BLaER1 (cell line): ENCODE measurements at regions not wholly inside any gene's neighbourhood (a gene's known extent, or its start where the extent isn't known, plus 50 kb on each side); places are given as distances from the start of the nearest gene placed in this dataset.

Experiments
- H3K27ac ChIP-seq: shearing (Covaris generic); formaldehyde crosslinking; 2 replicates; pipeline ENCODE4 v1.8.1; 2022
- H3K27me3 ChIP-seq: shearing (Covaris generic); formaldehyde crosslinking; 2 replicates; pipeline ENCODE4 v1.8.1; 2022
- H3K36me3 ChIP-seq: shearing (Covaris generic); formaldehyde crosslinking; 2 replicates; pipeline ENCODE4 v1.8.1; 2022
- H3K4me1 ChIP-seq: shearing (Covaris generic); formaldehyde crosslinking; 2 replicates; pipeline ENCODE4 v1.8.1; 2022
- H3K4me2 ChIP-seq: shearing (Covaris generic); formaldehyde crosslinking; 2 replicates; pipeline ENCODE4 v1.8.1; 2022
- H3K4me3 ChIP-seq: shearing (Covaris generic); formaldehyde crosslinking; 2 replicates; pipeline ENCODE4 v1.8.1; 2022
- H3K9ac ChIP-seq: shearing (Covaris generic); formaldehyde crosslinking; 2 replicates; pipeline ENCODE4 v1.8.1; 2022
- H3K9me3 ChIP-seq: shearing (Covaris generic); formaldehyde crosslinking; 2 replicates; pipeline ENCODE4 v1.8.1; 2022
- H4K20me1 ChIP-seq: shearing (Covaris generic); formaldehyde crosslinking; 2 replicates; pipeline ENCODE4 v1.8.1; 2022
- Cebpa-rat ChIP-seq: shearing (Covaris generic); IDR thresholded peaks from 2 replicates; pipeline ENCODE4 v1.8.1; 2022

- no peak for TF ChIP-seq Cebpa-rat
- Histone ChIP-seq H3K27ac (no peak overlapping the region), H3K4me3 (no peak overlapping the region), H3K4me2 (no peak overlapping the region), H3K9ac (no peak overlapping the region), H3K9me3 (no peaks in the 10 kb centered on the region), H3K27me3 (no peaks in the 10 kb centered on the region), H4K20me1 (no peaks in the 10 kb centered on the region), H3K36me3 (no peaks in the 10 kb centered on the region), H3K4me1 (peaks cover 11% of the 10 kb centered on the region)
These were observed 147.0 kb upstream of the KCNMB2 start for GRCh38 chr3:178389258-178389657.

GRCh38 chr3:178392511-178392926, 143.7 kb upstream of the KCNMB2 start:
- Histone ChIP-seq H3K4me1 (no peaks in the 10 kb centered on the region), H3K27me3 (no peaks in the 10 kb centered on the region), H4K20me1 (no peaks in the 10 kb centered on the region), H3K9ac (no peak overlapping the region), H3K36me3 (no peaks in the 10 kb centered on the region), H3K9me3 (no peaks in the 10 kb centered on the region), H3K4me2 (no peak overlapping the region), H3K4me3 (no peak overlapping the region), H3K27ac (no peak overlapping the region)
- TF ChIP-seq Cebpa-rat: no peak

GRCh38 chr3:178393146-178393545, 143.1 kb upstream of the KCNMB2 start:
- no peak overlapping the region for H3K9ac ChIP-seq
- H3K4me2 ChIP-seq: no peak overlapping the region
- H3K27ac ChIP-seq: no peak overlapping the region
- H3K4me1 ChIP-seq: no peaks in the 10 kb centered on the region
- no peaks in the 10 kb centered on the region for H3K27me3 ChIP-seq
- H3K9me3 ChIP-seq: no peaks in the 10 kb centered on the region
- no peaks in the 10 kb centered on the region for H3K36me3 ChIP-seq
- no peaks in the 10 kb centered on the region for H4K20me1 ChIP-seq
- no peak overlapping the region for H3K4me3 ChIP-seq
- no peak for TF ChIP-seq Cebpa-rat

GRCh38 chr3:178393824-178394223, 142.4 kb upstream of the KCNMB2 start:
- Histone ChIP-seq H3K9ac (no peak overlapping the region), H3K9me3 (no peaks in the 10 kb centered on the region), H3K4me3 (no peak overlapping the region), H4K20me1 (no peaks in the 10 kb centered on the region), H3K4me2 (no peak overlapping the region), H3K27me3 (no peaks in the 10 kb centered on the region), H3K36me3 (no peaks in the 10 kb centered on the region), H3K4me1 (no peaks in the 10 kb centered on the region), H3K27ac (no peak overlapping the region)
- no peak for TF ChIP-seq Cebpa-rat

- H3K27me3 ChIP-seq: no peaks in the 10 kb centered on the region
- H3K4me3 ChIP-seq: no peak overlapping the region
- no peaks in the 10 kb centered on the region for H4K20me1 ChIP-seq
- no peaks in the 10 kb centered on the region for H3K4me1 ChIP-seq
- H3K4me2 ChIP-seq: no peak overlapping the region
- no peak for TF ChIP-seq Cebpa-rat
- H3K36me3 ChIP-seq: no peaks in the 10 kb centered on the region
- H3K9ac ChIP-seq: no peak overlapping the region
- no peaks in the 10 kb centered on the region for H3K9me3 ChIP-seq
- no peak overlapping the region for H3K27ac ChIP-seq
These were observed 139.9 kb upstream of the KCNMB2 start for GRCh38 chr3:178396318-178396717.

- TF ChIP-seq Cebpa-rat: no peak
- Histone ChIP-seq H3K9ac (no peak overlapping the region), H3K4me1 (no peaks in the 10 kb centered on the region), H3K9me3 (no peaks in the 10 kb centered on the region), H3K36me3 (no peaks in the 10 kb centered on the region), H4K20me1 (no peaks in the 10 kb centered on the region), H3K4me2 (no peak overlapping the region), H3K27me3 (no peaks in the 10 kb centered on the region), H3K27ac (no peak overlapping the region), H3K4me3 (no peak overlapping the region)
These were observed 139.0 kb upstream of the KCNMB2 start for GRCh38 chr3:178397202-178397601.

- no peak overlapping the region for H3K4me2 ChIP-seq
- no peak for TF ChIP-seq Cebpa-rat
- no peaks in the 10 kb centered on the region for H3K36me3 ChIP-seq
- no peak overlapping the region for H3K4me3 ChIP-seq
- no peak overlapping the region for H3K27ac ChIP-seq
- no peaks in the 10 kb centered on the region for H3K27me3 ChIP-seq
- H4K20me1 ChIP-seq: no peaks in the 10 kb centered on the region
- no peak overlapping the region for H3K9ac ChIP-seq
- H3K4me1 ChIP-seq: no peaks in the 10 kb centered on the region
- no peaks in the 10 kb centered on the region for H3K9me3 ChIP-seq
These were observed 138.4 kb upstream of the KCNMB2 start for GRCh38 chr3:178397836-178398235.

- Histone ChIP-seq H3K9me3 (no peaks in the 10 kb centered on the region), H3K36me3 (no peaks in the 10 kb centered on the region), H4K20me1 (no peaks in the 10 kb centered on the region), H3K9ac (no peak overlapping the region), H3K27me3 (no peaks in the 10 kb centered on the region), H3K4me2 (no peak overlapping the region), H3K4me3 (no peak overlapping the region), H3K27ac (no peak overlapping the region), H3K4me1 (0 out of 2 replicates have a peak, but pooled peaks cover 4% of the 10 kb centered on the region)
- no peak for TF ChIP-seq Cebpa-rat
These were observed 131.3 kb upstream of the KCNMB2 start for GRCh38 chr3:178404961-178405360.

- Histone ChIP-seq H3K36me3 (no peaks in the 10 kb centered on the region), H3K4me3 (no peak overlapping the region), H3K27ac (no peak overlapping the region), H3K4me1 (0 out of 2 replicates have a peak, but pooled peaks cover 4% of the 10 kb centered on the region), H3K4me2 (no peak overlapping the region), H4K20me1 (no peaks in the 10 kb centered on the region), H3K27me3 (no peaks in the 10 kb centered on the region), H3K9me3 (no peaks in the 10 kb centered on the region), H3K9ac (no peak overlapping the region)
- no peak for TF ChIP-seq Cebpa-rat
These were observed 130.7 kb upstream of the KCNMB2 start for GRCh38 chr3:178405531-178405930.

GRCh38 chr3:178406206-178406605, 130.0 kb upstream of the KCNMB2 start:
- no peak overlapping the region for H3K9ac ChIP-seq
- no peaks in the 10 kb centered on the region for H3K9me3 ChIP-seq
- 0 out of 2 replicates have a peak, but pooled peaks cover 4% of the 10 kb centered on the region for H3K4me1 ChIP-seq
- H3K4me3 ChIP-seq: no peak overlapping the region
- no peak overlapping the region for H3K4me2 ChIP-seq
- no peak for TF ChIP-seq Cebpa-rat
- no peaks in the 10 kb centered on the region for H4K20me1 ChIP-seq
- no peak overlapping the region for H3K27ac ChIP-seq
- H3K36me3 ChIP-seq: no peaks in the 10 kb centered on the region
- no peaks in the 10 kb centered on the region for H3K27me3 ChIP-seq

- no peak overlapping the region for H3K4me2 ChIP-seq
- no peaks in the 10 kb centered on the region for H3K9me3 ChIP-seq
- no peaks in the 10 kb centered on the region for H3K4me1 ChIP-seq
- no peaks in the 10 kb centered on the region for H3K36me3 ChIP-seq
- H3K4me3 ChIP-seq: no peak overlapping the region
- TF ChIP-seq Cebpa-rat: no peak
- H3K9ac ChIP-seq: no peak overlapping the region
- H3K27ac ChIP-seq: no peak overlapping the region
- no peaks in the 10 kb centered on the region for H4K20me1 ChIP-seq
- H3K27me3 ChIP-seq: no peaks in the 10 kb centered on the region
These were observed 120.9 kb upstream of the KCNMB2 start for GRCh38 chr3:178415384-178415783.
